ENCODE measurements at regions not wholly inside any gene's neighbourhood (a gene's known extent, or its start where the extent isn't known, plus 50 kb on each side); places are given as distances from the start of the nearest gene placed in this dataset.

DNA sequence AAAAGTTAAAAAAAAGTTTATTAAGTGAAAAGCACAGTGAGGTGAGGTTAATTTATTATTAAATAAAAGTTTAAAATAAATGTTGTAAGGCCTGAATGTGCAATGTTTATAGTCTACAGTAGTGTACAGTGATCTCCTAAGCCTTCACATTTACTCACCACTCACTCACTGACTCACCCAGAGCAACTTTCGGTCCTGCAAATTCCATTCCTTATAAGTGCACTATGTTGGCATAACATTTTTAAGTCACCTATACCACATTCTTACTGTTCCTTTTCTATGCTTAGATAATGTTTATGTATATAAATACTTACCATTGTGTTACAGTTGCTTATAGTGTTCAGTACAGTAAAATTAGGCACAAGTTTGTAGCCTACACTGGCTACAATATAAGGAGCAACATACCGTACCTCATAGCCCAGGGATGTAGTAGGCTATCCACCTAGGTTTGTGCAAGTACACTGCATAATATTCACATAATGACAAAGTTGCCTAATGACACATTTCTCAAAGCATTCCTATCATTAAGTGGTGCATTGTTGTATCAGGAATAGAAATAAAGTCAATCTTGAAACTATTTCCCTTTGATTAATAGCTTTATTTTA is 426.5 kb upstream of the BRINP3 start:
- TF ChIP-seq, protein P1, sequence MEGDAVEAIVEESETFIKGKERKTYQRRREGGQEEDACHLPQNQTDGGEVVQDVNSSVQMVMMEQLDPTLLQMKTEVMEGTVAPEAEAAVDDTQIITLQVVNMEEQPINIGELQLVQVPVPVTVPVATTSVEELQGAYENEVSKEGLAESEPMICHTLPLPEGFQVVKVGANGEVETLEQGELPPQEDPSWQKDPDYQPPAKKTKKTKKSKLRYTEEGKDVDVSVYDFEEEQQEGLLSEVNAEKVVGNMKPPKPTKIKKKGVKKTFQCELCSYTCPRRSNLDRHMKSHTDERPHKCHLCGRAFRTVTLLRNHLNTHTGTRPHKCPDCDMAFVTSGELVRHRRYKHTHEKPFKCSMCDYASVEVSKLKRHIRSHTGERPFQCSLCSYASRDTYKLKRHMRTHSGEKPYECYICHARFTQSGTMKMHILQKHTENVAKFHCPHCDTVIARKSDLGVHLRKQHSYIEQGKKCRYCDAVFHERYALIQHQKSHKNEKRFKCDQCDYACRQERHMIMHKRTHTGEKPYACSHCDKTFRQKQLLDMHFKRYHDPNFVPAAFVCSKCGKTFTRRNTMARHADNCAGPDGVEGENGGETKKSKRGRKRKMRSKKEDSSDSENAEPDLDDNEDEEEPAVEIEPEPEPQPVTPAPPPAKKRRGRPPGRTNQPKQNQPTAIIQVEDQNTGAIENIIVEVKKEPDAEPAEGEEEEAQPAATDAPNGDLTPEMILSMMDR (conservative IDR thresholded peaks at IDR 0.05 in 1 of 2, IDR thresholded peaks at IDR 0.05 in 1 of 2; ENCODE audit: extremely low read depth in 1 of 2, insufficient read depth in 1 of 2, low read depth in 1 of 2, low read length in 2 of 2): no peak
- TF ChIP-seq EZH2 (IDR thresholded peaks at IDR 0.05; ENCODE audit: borderline replicate concordance, low read length): no peak

Measured in mammary epithelial cell (primary cell).